ENCODE measurements at regions not wholly inside any gene's neighbourhood (a gene's known extent, or its start where the extent isn't known, plus 50 kb on each side); places are given as distances from the start of the nearest gene placed in this dataset.

- TF ChIP-seq GLIS3 (CRISPR knock-in tag; IDR thresholded peaks at IDR 0.05) (no peak), CSRNP3 (CRISPR knock-in tag; IDR thresholded peaks at IDR 0.05) (no peak), POU6F1 (CRISPR knock-in tag; IDR thresholded peaks at IDR 0.05; ENCODE audit: borderline replicate concordance, low read depth) (no peak), ZC3H10 (CRISPR knock-in tag; IDR thresholded peaks at IDR 0.05) (no peak)
- no peak for ATAC-seq
These were observed 559.1 kb downstream of the CSNK1G3 start for GRCh38 chr5:124071039-124071438.

GRCh38 chr5:124065508-124065907 is 553.5 kb downstream of the CSNK1G3 start:
- ATAC-seq: no peak
- TF ChIP-seq CREB5 (CRISPR knock-in tag; IDR thresholded peaks at IDR 0.05; ENCODE audit: low read depth): no peak
- TF ChIP-seq GLIS3 (CRISPR knock-in tag; IDR thresholded peaks at IDR 0.05): no peak
- TF ChIP-seq ZFP30 (CRISPR knock-in tag; IDR thresholded peaks at IDR 0.05): no peak
- TF ChIP-seq ZNF565 (CRISPR knock-in tag; conservative IDR thresholded peaks at IDR 0.05; ENCODE audit: low read depth): no peak
- no peak for TF ChIP-seq ZC3H10 (CRISPR knock-in tag; IDR thresholded peaks at IDR 0.05)
- TF ChIP-seq ZNF70 (CRISPR knock-in tag; IDR thresholded peaks at IDR 0.05): no peak
- no peak for TF ChIP-seq RARB (CRISPR knock-in tag; IDR thresholded peaks at IDR 0.05)
- TF ChIP-seq OSR1 (CRISPR knock-in tag; IDR thresholded peaks at IDR 0.05): no peak
- no peak for TF ChIP-seq TCF4 (CRISPR knock-in tag; IDR thresholded peaks at IDR 0.05; ENCODE audit: borderline replicate concordance)
- TF ChIP-seq ARNTL (CRISPR knock-in tag; IDR thresholded peaks at IDR 0.05; ENCODE audit: borderline replicate concordance, low read depth): no peak
- no peak for TF ChIP-seq PATZ1 (CRISPR knock-in tag; IDR thresholded peaks at IDR 0.05; ENCODE audit: borderline replicate concordance)
- no peak for TF ChIP-seq ESRRG (CRISPR knock-in tag; IDR thresholded peaks at IDR 0.05)
- TF ChIP-seq POU6F1 (CRISPR knock-in tag; IDR thresholded peaks at IDR 0.05; ENCODE audit: borderline replicate concordance, low read depth): no peak
- TF ChIP-seq PPARA (CRISPR knock-in tag; IDR thresholded peaks at IDR 0.05; ENCODE audit: borderline replicate concordance): no peak
- TF ChIP-seq TSHZ2 (CRISPR knock-in tag; IDR thresholded peaks at IDR 0.05): no peak
- no peak for TF ChIP-seq ISL1 (CRISPR knock-in tag; IDR thresholded peaks at IDR 0.05)

- ATAC-seq: no peak
- TF ChIP-seq PPARA (CRISPR knock-in tag; IDR thresholded peaks at IDR 0.05; ENCODE audit: borderline replicate concordance) (no peak), ISL1 (CRISPR knock-in tag; IDR thresholded peaks at IDR 0.05) (no peak), ZFP30 (CRISPR knock-in tag; IDR thresholded peaks at IDR 0.05) (no peak), GLIS3 (CRISPR knock-in tag; IDR thresholded peaks at IDR 0.05) (no peak), ZNF70 (CRISPR knock-in tag; IDR thresholded peaks at IDR 0.05) (no peak), ARNTL (CRISPR knock-in tag; IDR thresholded peaks at IDR 0.05; ENCODE audit: borderline replicate concordance, low read depth) (no peak), CREB5 (CRISPR knock-in tag; IDR thresholded peaks at IDR 0.05; ENCODE audit: low read depth) (no peak), ZFP3 (CRISPR knock-in tag; IDR thresholded peaks at IDR 0.05) (no peak), TCF4 (CRISPR knock-in tag; IDR thresholded peaks at IDR 0.05; ENCODE audit: borderline replicate concordance) (no peak), ZC3H10 (CRISPR knock-in tag; IDR thresholded peaks at IDR 0.05) (no peak), SNAI2 (CRISPR knock-in tag; IDR thresholded peaks at IDR 0.05) (no peak), BACH2 (CRISPR knock-in tag; IDR thresholded peaks at IDR 0.05; ENCODE audit: borderline replicate concordance) (no peak), OSR1 (CRISPR knock-in tag; IDR thresholded peaks at IDR 0.05) (no peak), PATZ1 (CRISPR knock-in tag; IDR thresholded peaks at IDR 0.05; ENCODE audit: borderline replicate concordance) (no peak), TOX (CRISPR knock-in tag; IDR thresholded peaks at IDR 0.05; ENCODE audit: borderline replicate concordance) (no peak), RARB (CRISPR knock-in tag; IDR thresholded peaks at IDR 0.05) (no peak), CSDC2 (CRISPR knock-in tag; IDR thresholded peaks at IDR 0.05) (no peak)
These were observed 553.0 kb downstream of the CSNK1G3 start for GRCh38 chr5:124064956-124065355.
